Caco-2 (cell line): ENCODE measurements at regions not wholly inside any gene's neighbourhood (a gene's known extent, or its start where the extent isn't known, plus 50 kb on each side); places are given as distances from the start of the nearest gene placed in this dataset.

Source experiments
- BruUV-seq: library from RNA; stranded (reverse); fragments of 400-500 nt; replicated peaks from 2 replicates; lab custom pipeline; 2021; lab: Mats Ljungman, UMichigan
- CTCF ChIA-PET: fragments of 300-600 bp; sonication (Branson Sonifier 250); formaldehyde crosslinking; loops from one replicate; lab custom pipeline; 2022; ENCODE audit warnings: antibody characterized with exemption; lab: Charles Lee
- POLR2A ChIA-PET: fragments of 300-600 bp; sonication (Branson Sonifier 250); formaldehyde crosslinking; loops from one replicate; lab custom pipeline; 2022; ENCODE audit warnings: antibody characterized with exemption; lab: Charles Lee
- DNase-seq, 2 experiments: peaks; one replicate each; pipeline versions ENCODE4 v3.0.0 to v3.0.0-alpha.2; 2020 to 2022
- H3K27me3 ChIP-seq: replicated peaks from 2 replicates; pipeline ENCODE4 v1.6.0; 2011; ENCODE audit warnings: low read length; ENCODE audit not compliant: control insufficient read depth, insufficient read depth
- H3K36me3 ChIP-seq: 2 replicates; pipeline ENCODE4 v1.5.1; 2011; ENCODE audit warnings: low read length; ENCODE audit not compliant: control insufficient read depth, insufficient read depth
- H3K4me1 ChIP-seq: fragments of 250-450 bp; sonication (Bioruptor Pico); 2 replicates; pipeline ENCODE4 v1.5.1; 2020; ENCODE audit warnings: mild to moderate bottlenecking
- H3K4me3 ChIP-seq: 2 replicates; pipeline ENCODE4 v1.5.1; 2011; ENCODE audit warnings: low read depth, mild to moderate bottlenecking, control low read depth, low read length
- H3K9me3 ChIP-seq: fragments of 250-450 bp; sonication (Bioruptor Pico); 2 replicates; pipeline ENCODE4 v1.5.1; 2020; ENCODE audit warnings: mild to moderate bottlenecking, moderate library complexity
- H3K27ac Mint-ChIP-seq: one replicate; pipeline ENCODE4 v1.8.0; 2022; ENCODE audit warnings: mixed read lengths; ENCODE audit not compliant: unreplicated experiment
- H3K27me3 Mint-ChIP-seq: one replicate; pipeline ENCODE4 v1.8.0; 2022; ENCODE audit warnings: mixed read lengths; ENCODE audit not compliant: insufficient read depth, unreplicated experiment
- H3K36me3 Mint-ChIP-seq: one replicate; pipeline ENCODE4 v1.8.0; 2022; ENCODE audit warnings: mild to moderate bottlenecking, mixed read lengths; ENCODE audit not compliant: insufficient read depth, unreplicated experiment
- H3K4me1 Mint-ChIP-seq: one replicate; pipeline ENCODE4 v1.8.0; 2022; ENCODE audit warnings: low read depth, mixed read lengths; ENCODE audit not compliant: unreplicated experiment
- H3K4me3 Mint-ChIP-seq: one replicate; pipeline ENCODE4 v1.8.0; 2022; ENCODE audit warnings: mild to moderate bottlenecking, moderate library complexity, mixed read lengths; ENCODE audit not compliant: unreplicated experiment
- H3K9me3 Mint-ChIP-seq: one replicate; pipeline ENCODE4 v1.8.0; 2022; ENCODE audit warnings: mixed read lengths; ENCODE audit not compliant: unreplicated experiment
- CTCF ChIP-seq, 2 experiments: fragments of 200-600 bp in 1 of 2; IDR thresholded peaks; 1 replicate in 1 of 2; 2 replicates in 1 of 2; pipeline versions ENCODE4 v1.5.1 to v1.8.0; 2011 to 2022; ENCODE audit warnings: antibody characterized with exemption in 1 of 2, control low read depth in 1 of 2, inconsistent platforms in 1 of 2, low read depth in 1 of 2, low read length in 1 of 2, mild to moderate bottlenecking in 1 of 2, moderate library complexity in 1 of 2; ENCODE audit not compliant: insufficient read depth in 1 of 2, severe bottlenecking in 1 of 2, unreplicated experiment in 1 of 2
- intact Hi-C: fragments of 100-400 bp; cut with micrococcal nuclease; formaldehyde crosslinking; loops from one replicate; pipeline ENCODE4 v1.10.0; 2022; ENCODE audit not compliant: unreplicated experiment

- Histone ChIP-seq H3K4me3 (no peak overlapping the region), H3K36me3 (no peaks in the 10 kb centered on the region), H3K27me3 (no peaks in the 10 kb centered on the region), H3K4me1 (no peaks in the 10 kb centered on the region), H3K9me3 (no peaks in the 10 kb centered on the region)
- Mint-ChIP-seq H3K27me3 (no peaks in the 10 kb centered on the region), H3K9me3 (no peaks in the 10 kb centered on the region), H3K27ac (no peak overlapping the region), H3K4me3 (no peak overlapping the region), H3K4me1 (no peaks in the 10 kb centered on the region), H3K36me3 (no peaks in the 10 kb centered on the region)
- ChIA-PET CTCF (no interaction called here), POLR2A (no interaction called here)
- TF ChIP-seq CTCF (IDR thresholded peaks at IDR 0.05; ENCODE audit: insufficient read depth in 1 of 2, low read depth in 1 of 2, low read length in 1 of 2, severe bottlenecking in 1 of 2, unreplicated experiment in 1 of 2) = peak in 1 of 2 experiments; percentile 5
- BruUV-seq = no TSS peak
- DNase-seq = peak; percentile 12 to 42
- intact Hi-C loops = loop anchor here (1.0 kb wide), 1 partner anchor 306 kb away; no protein-coding TSS in a partner anchor
Measured at GRCh38 chr3:176633511-176633910, 563.8 kb downstream of the TBL1XR1 start.

GRCh38 chr3:176632925-176633324, 564.4 kb downstream of the TBL1XR1 start:
- TF ChIP-seq CTCF (IDR thresholded peaks at IDR 0.05; ENCODE audit: insufficient read depth in 1 of 2, low read depth in 1 of 2, low read length in 1 of 2, severe bottlenecking in 1 of 2, unreplicated experiment in 1 of 2) = no peak
- Histone ChIP-seq H3K36me3 (no peaks in the 10 kb centered on the region), H3K4me1 (no peaks in the 10 kb centered on the region), H3K9me3 (no peaks in the 10 kb centered on the region), H3K27me3 (no peaks in the 10 kb centered on the region), H3K4me3 (no peak overlapping the region)
- ChIA-PET POLR2A (no interaction called here), CTCF (no interaction called here)
- Mint-ChIP-seq H3K4me3 (no peak overlapping the region), H3K27me3 (no peaks in the 10 kb centered on the region), H3K36me3 (no peaks in the 10 kb centered on the region), H3K9me3 (no peaks in the 10 kb centered on the region), H3K4me1 (no peaks in the 10 kb centered on the region), H3K27ac (no peak overlapping the region)
- DNase-seq = no peak
- intact Hi-C loops = loop anchor here (1.0 kb wide), 1 partner anchor 306 kb away; no protein-coding TSS in a partner anchor
- BruUV-seq = no TSS peak

GRCh38 chr3:176631165-176631564, 566.1 kb downstream of the TBL1XR1 start:
- ChIA-PET CTCF (no interaction called here), POLR2A (no interaction called here)
- no peaks in the 10 kb centered on the region for H3K9me3 Mint-ChIP-seq
- Histone ChIP-seq H3K4me3 (no peak overlapping the region), H3K4me1 (no peaks in the 10 kb centered on the region), H3K36me3 (no peaks in the 10 kb centered on the region), H3K9me3 (no peaks in the 10 kb centered on the region), H3K27me3 (no peaks in the 10 kb centered on the region)
- no peaks in the 10 kb centered on the region for H3K36me3 Mint-ChIP-seq
- H3K4me3 Mint-ChIP-seq = no peak overlapping the region
- intact Hi-C loops = no loop called here
- no peak for TF ChIP-seq CTCF (IDR thresholded peaks at IDR 0.05; ENCODE audit: insufficient read depth in 1 of 2, low read depth in 1 of 2, low read length in 1 of 2, severe bottlenecking in 1 of 2, unreplicated experiment in 1 of 2)
- H3K27ac Mint-ChIP-seq = no peak overlapping the region
- BruUV-seq = no TSS peak
- no peaks in the 10 kb centered on the region for H3K4me1 Mint-ChIP-seq
- no peak for DNase-seq
- peaks cover 2% of the 10 kb centered on the region for H3K27me3 Mint-ChIP-seq
